ENCODE measurements at regions not wholly inside any gene's neighbourhood (a gene's known extent, or its start where the extent isn't known, plus 50 kb on each side); places are given as distances from the start of the nearest gene placed in this dataset.

DNA sequence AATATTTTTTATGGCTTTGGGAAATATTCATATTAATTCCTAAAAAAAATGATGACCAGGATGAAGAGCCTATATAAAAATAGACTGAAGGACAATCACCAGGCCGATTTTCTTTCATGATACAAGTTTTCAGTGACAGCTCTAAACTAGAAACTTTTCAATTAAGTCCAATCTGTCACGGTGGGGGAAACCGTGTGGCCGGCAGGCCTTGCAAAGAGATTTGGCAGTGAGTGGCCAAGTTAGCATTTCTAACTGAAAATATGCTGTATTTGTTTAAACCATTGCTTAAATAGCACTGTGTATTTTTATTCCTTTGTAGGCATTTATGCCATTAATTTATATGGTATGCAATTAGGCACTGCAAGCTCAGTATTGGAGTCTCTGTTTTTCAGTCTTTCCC is 294.5 kb upstream of the NRIP1 start:
- H3K27ac Mint-ChIP-seq = no peak overlapping the region
- CTCF ChIA-PET = no interaction called here
- DNase-seq = no peak
- intact Hi-C loops (cut with micrococcal nuclease) = loop anchor here (10.0 kb wide), 1 partner anchor 84 kb away; no protein-coding TSS in a partner anchor
- no peaks in the 10 kb centered on the region for H3K27me3 Mint-ChIP-seq
- no peaks in the 10 kb centered on the region for H3K36me3 Mint-ChIP-seq
- H3K9me3 Mint-ChIP-seq = no peaks in the 10 kb centered on the region
- no peak overlapping the region for H3K4me3 Mint-ChIP-seq
- peaks cover 3% of the 10 kb centered on the region for H3K4me1 Mint-ChIP-seq (ENCODE audit: low read depth)
- POLR2A ChIA-PET = no interaction called here

DNA sequence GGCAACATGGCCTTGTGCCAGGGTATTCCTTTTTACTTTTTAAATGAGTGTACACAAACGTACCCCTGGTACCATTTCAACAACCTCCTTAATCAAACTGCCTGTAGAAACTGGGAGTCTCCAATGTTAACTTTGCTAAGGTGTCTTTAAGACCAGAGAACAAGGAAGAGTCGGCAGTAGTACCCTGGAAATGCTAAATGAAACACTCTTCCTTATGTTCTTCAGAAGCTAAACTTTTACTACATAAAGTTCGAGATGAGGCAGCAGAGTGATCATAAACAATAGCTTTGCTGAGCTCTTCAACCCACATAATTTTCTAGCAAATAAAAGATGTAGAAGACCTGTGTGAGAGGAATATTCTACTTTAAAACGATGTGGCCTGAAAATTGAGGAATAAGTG is 297.7 kb upstream of the NRIP1 start:
- ChIA-PET CTCF (no interaction called here), POLR2A (no interaction called here)
- no peak for DNase-seq
- H3K36me3 Mint-ChIP-seq = peaks cover 4% of the 10 kb centered on the region
- no peaks in the 10 kb centered on the region for H3K27me3 Mint-ChIP-seq
- H3K4me1 Mint-ChIP-seq (ENCODE audit: low read depth) = no peaks in the 10 kb centered on the region
- no peak overlapping the region for H3K27ac Mint-ChIP-seq
- intact Hi-C loops (cut with micrococcal nuclease) = no loop called here
- H3K9me3 Mint-ChIP-seq = peaks cover 10% of the 10 kb centered on the region
- no peak overlapping the region for H3K4me3 Mint-ChIP-seq

DNA sequence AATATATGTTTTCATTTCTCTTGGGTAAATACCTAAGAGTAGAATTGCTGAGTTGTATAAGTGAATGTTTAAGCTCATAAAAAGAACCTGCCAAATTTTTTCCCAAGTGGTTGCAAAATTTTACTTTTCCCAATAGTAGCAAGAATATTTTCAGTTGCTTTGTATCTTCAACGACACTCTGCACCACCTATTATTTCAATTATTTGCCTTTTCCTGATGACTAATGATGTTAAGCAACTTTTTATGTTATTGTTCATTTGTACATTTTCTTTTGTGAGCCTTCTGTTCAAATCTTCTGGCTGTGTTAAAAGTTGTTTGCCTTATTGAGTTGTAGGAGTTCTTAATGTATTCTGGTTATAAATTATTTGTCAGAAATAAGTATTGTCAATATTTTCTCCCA is 299.1 kb upstream of the NRIP1 start:
- intact Hi-C loops (cut with micrococcal nuclease) = no loop called here
- no peaks in the 10 kb centered on the region for H3K4me1 Mint-ChIP-seq (ENCODE audit: low read depth)
- peaks cover 10% of the 10 kb centered on the region for H3K9me3 Mint-ChIP-seq
- ChIA-PET CTCF (no interaction called here), POLR2A (no interaction called here)
- DNase-seq = no peak
- H3K27me3 Mint-ChIP-seq = no peaks in the 10 kb centered on the region
- peaks cover 4% of the 10 kb centered on the region for H3K36me3 Mint-ChIP-seq
- no peak overlapping the region for H3K4me3 Mint-ChIP-seq
- H3K27ac Mint-ChIP-seq = no peak overlapping the region

DNA sequence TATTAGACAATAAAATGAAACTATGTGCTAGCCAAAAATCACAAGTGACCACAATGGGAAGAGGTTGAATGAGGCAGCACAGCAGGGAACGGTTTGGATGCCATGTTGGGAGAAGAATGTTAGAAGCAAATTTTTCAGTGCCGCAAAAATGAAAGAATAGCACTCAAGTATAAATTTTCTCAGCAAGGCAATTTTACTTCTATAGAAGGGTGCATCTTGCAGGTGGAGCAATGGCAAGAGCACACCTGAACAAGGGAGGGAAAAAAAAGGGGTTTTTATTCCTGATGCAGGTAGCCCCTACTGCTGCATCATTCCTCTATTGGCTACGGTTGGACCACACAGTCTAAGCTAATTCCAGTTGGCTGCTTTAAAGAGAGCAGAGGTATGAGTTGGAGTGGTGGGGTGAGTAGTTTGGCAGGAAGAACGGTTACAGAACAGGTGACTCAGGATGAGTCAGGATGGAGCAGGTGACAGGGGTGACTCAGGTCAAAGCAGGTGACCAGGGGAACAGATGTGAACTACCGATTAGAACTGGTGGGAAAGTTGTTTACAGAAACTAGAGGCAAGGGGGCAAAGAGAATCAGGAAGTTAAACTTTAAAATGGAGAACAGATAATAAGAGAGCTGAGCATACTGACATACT is 301.1 kb upstream of the NRIP1 start:
- H3K4me1 Mint-ChIP-seq (ENCODE audit: low read depth) = no peaks in the 10 kb centered on the region
- H3K27ac Mint-ChIP-seq = no peak overlapping the region
- no peak overlapping the region for H3K4me3 Mint-ChIP-seq
- intact Hi-C loops (cut with micrococcal nuclease) = no loop called here
- CTCF ChIA-PET = no interaction called here
- H3K9me3 Mint-ChIP-seq = peaks cover 10% of the 10 kb centered on the region
- H3K27me3 Mint-ChIP-seq = peaks cover 3% of the 10 kb centered on the region
- POLR2A ChIA-PET = no interaction called here
- peaks cover 4% of the 10 kb centered on the region for H3K36me3 Mint-ChIP-seq
- DNase-seq = no peak

DNA sequence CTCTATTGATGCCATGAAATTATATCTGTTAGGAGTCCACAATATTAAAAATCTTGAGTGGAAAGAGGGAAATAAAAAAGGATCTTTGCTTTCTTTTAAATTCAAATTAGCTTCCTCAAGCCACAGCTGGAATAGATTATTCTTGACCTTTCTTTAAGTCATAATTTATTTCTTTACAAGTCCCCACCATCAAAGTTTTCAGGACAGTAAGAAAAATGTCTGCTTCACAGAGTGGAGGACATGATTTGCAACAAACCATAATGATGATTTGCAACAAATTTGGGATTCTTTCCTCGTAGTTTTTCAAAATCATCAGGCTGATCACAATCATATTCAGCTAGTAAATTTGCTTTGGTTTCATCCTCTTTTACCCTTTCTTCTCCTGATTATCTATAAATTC is 301.8 kb upstream of the NRIP1 start:
- no peak overlapping the region for H3K4me3 Mint-ChIP-seq
- POLR2A ChIA-PET = no interaction called here
- H3K27ac Mint-ChIP-seq = no peak overlapping the region
- H3K36me3 Mint-ChIP-seq = peaks cover 4% of the 10 kb centered on the region
- no peaks in the 10 kb centered on the region for H3K4me1 Mint-ChIP-seq (ENCODE audit: low read depth)
- H3K9me3 Mint-ChIP-seq = peaks cover 10% of the 10 kb centered on the region
- intact Hi-C loops (cut with micrococcal nuclease) = no loop called here
- no peak for DNase-seq
- peaks cover 3% of the 10 kb centered on the region for H3K27me3 Mint-ChIP-seq
- CTCF ChIA-PET = no interaction called here

DNA sequence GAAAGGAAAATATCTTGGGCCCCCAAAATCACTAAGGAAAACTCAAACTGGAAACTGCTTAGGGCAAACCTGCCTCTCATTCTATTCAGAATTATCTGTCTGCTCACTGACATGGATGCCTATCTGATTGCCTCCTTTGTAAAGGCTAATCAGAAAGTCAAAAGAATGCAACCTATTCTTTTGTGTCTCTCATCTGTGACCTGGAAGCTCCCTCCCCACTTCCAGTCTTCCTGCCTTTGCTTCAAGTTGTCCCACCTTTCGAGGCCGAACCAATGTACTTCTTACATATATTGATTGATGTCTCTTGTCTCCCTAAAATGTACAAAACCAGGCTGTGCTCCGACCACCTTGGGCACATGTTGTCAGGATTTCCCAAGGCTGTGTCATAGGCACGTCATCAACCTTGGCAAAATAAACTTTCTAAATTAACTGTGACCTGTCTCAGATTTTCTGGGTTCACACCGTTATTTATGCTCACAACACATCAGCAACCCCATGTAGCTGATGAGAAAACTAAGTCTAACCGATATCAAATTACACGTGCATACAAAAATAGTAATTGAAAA is 302.3 kb upstream of the NRIP1 start:
- Mint-ChIP-seq H3K4me1 (ENCODE audit: low read depth) (no peaks in the 10 kb centered on the region), H3K27ac (no peak overlapping the region), H3K27me3 (peaks cover 3% of the 10 kb centered on the region), H3K9me3 (peaks cover 10% of the 10 kb centered on the region), H3K4me3 (no peak overlapping the region), H3K36me3 (peaks cover 4% of the 10 kb centered on the region)
- POLR2A ChIA-PET = no interaction called here
- intact Hi-C loops (cut with micrococcal nuclease) = no loop called here
- CTCF ChIA-PET = no interaction called here
- no peak for DNase-seq

DNA sequence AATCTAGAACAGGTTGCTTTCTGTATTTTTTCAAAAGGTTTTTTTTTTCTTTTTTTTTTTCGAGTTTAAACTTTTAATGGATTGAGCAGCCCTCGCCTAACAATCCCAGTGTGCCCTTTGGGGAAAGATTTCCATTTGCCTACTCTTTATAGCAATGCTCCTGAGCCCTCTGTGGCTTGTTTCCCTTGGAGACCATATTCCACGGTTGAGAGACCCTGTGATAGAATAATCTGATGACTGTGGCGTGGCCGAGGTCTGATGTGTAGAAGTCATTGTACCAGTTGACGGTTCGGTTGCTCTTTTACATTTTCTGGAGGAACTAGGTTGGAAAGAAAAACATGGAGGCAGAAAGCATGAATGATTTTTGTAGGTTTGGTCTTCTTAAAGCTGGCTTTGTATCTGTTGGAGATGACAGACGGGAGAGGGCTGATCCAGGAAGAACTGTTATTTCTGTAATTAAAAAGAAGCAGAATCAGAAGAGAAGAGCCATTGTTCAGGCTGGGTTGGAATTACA is 305.7 kb upstream of the NRIP1 start:
- Mint-ChIP-seq H3K27me3 (peaks cover 3% of the 10 kb centered on the region), H3K36me3 (peaks cover 4% of the 10 kb centered on the region), H3K27ac (no peak overlapping the region), H3K4me3 (no peak overlapping the region), H3K9me3 (peaks cover 9% of the 10 kb centered on the region), H3K4me1 (ENCODE audit: low read depth) (no peaks in the 10 kb centered on the region)
- no peak for DNase-seq
- ChIA-PET CTCF (no interaction called here), POLR2A (no interaction called here)
- intact Hi-C loops (cut with micrococcal nuclease) = no loop called here

DNA sequence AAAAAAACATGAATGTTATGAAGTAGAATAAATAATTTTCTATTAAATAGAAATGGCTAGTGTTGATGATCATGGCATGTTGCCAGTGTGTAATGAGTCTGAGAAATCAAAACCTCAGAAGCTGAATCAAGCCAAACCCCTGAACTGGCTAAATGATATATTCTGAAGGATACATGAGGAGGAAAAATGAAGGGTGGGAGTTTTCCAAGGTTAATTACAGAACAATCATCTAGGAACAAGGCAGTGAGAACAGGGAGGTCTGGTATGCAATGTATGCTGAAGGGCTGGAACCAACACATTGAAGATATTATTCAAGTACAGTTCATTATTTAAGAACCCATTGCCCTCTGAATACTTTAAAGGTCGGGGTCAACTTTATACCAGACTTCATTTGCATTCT is 309.1 kb upstream of the NRIP1 start:
- H3K27ac Mint-ChIP-seq = no peak overlapping the region
- no peak overlapping the region for H3K4me3 Mint-ChIP-seq
- H3K27me3 Mint-ChIP-seq = peaks cover 3% of the 10 kb centered on the region
- intact Hi-C loops (cut with micrococcal nuclease) = no loop called here
- POLR2A ChIA-PET = no interaction called here
- H3K4me1 Mint-ChIP-seq (ENCODE audit: low read depth) = no peaks in the 10 kb centered on the region
- H3K9me3 Mint-ChIP-seq = no peaks in the 10 kb centered on the region
- DNase-seq = no peak
- CTCF ChIA-PET = no interaction called here
- H3K36me3 Mint-ChIP-seq = no peaks in the 10 kb centered on the region

DNA sequence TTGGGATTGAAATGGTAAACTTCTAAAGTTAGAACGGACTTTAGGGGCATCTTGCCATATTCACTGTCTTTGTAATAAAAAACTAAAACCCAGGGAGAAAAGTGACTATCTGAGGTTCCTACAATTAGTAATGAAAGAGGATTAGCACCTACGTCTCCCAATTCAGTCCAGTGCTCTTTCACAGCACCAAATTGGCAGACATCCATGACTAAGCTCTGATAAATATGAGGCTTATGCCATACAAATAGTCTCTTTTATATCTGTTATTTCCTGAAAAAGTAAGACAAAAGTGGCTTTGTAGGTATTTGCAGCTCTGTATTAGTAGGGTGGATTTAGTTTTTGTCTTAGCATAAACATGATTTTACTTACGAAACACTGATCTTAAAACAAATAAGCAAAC is 315.0 kb upstream of the NRIP1 start:
- no peak overlapping the region for H3K27ac Mint-ChIP-seq
- no peak for DNase-seq
- no peaks in the 10 kb centered on the region for H3K27me3 Mint-ChIP-seq
- no peaks in the 10 kb centered on the region for H3K4me1 Mint-ChIP-seq (ENCODE audit: low read depth)
- H3K4me3 Mint-ChIP-seq = no peak overlapping the region
- ChIA-PET CTCF (no interaction called here), POLR2A (no interaction called here)
- H3K9me3 Mint-ChIP-seq = no peaks in the 10 kb centered on the region
- H3K36me3 Mint-ChIP-seq = no peaks in the 10 kb centered on the region
- intact Hi-C loops (cut with micrococcal nuclease) = no loop called here

DNA sequence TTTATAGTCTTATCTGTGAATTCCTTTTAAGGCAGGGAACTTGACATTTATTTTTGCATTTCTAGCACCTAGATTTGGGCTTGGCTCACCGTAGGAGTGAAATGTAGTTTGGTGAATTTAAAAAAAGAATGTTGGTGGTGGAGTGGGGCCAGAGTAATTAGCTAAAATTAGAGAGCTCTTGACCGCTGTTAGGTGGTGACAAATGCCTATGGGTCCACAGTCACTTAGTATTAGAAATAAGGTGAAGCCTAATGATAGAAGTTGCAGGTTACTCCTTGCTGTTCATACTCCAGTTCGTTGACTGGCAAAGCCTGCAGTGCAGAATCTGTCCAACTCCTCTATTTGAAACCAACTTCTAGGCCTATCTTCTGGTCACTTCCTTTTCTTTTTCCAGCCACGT is 318.8 kb upstream of the NRIP1 start:
- Mint-ChIP-seq H3K36me3 (no peaks in the 10 kb centered on the region), H3K27me3 (no peaks in the 10 kb centered on the region), H3K4me1 (ENCODE audit: low read depth) (no peaks in the 10 kb centered on the region), H3K9me3 (no peaks in the 10 kb centered on the region), H3K4me3 (no peak overlapping the region), H3K27ac (no peak overlapping the region)
- ChIA-PET CTCF (no interaction called here), POLR2A (no interaction called here)
- DNase-seq = no peak
- intact Hi-C loops (cut with micrococcal nuclease) = no loop called here

DNA sequence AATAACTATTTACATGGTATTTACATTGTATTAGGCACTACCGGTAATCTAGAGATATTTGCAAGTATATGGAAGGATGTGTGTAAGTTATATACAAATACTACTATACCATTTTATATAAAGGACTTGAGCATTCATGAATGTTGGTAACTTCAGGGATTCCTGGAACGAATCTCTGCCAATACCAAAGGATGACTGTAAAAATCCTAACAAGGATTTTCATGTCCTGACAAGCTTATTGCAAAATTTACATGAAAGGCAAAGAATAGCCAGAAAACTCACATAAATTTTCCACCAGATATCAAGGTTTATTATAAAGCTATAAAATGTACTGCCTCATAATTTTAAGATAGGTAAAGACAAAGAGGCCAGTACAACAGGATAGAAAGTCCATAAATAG is 325.2 kb upstream of the NRIP1 start:
- H3K27me3 Mint-ChIP-seq = no peaks in the 10 kb centered on the region
- H3K4me1 Mint-ChIP-seq (ENCODE audit: low read depth) = no peaks in the 10 kb centered on the region
- H3K27ac Mint-ChIP-seq = no peak overlapping the region
- H3K36me3 Mint-ChIP-seq = no peaks in the 10 kb centered on the region
- intact Hi-C loops (cut with micrococcal nuclease) = no loop called here
- ChIA-PET POLR2A (no interaction called here), CTCF (no interaction called here)
- DNase-seq = no peak
- H3K9me3 Mint-ChIP-seq = no peaks in the 10 kb centered on the region
- H3K4me3 Mint-ChIP-seq = no peak overlapping the region

DNA sequence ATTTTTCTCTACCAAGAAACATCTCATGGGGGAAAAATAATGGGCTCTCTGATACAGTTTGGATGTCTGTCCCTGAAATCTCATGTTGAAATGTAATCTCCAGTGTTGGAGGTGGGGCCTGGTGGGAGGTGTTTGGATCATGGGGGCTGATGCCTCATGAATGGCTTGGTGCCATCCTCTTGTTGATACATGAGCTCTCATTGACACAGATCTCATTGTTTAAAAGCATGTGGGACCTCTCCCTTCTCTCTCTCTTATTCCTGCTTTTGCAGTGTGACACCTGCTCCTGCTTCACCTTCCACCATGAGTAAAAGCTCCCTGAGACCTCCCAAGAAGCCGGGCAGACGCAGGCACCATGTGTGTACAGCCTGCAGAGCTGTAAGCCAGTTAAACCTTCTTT is 332.5 kb upstream of the NRIP1 start:
- CTCF ChIA-PET = no interaction called here
- POLR2A ChIA-PET = no interaction called here
- Mint-ChIP-seq H3K9me3 (no peaks in the 10 kb centered on the region), H3K36me3 (no peaks in the 10 kb centered on the region), H3K4me3 (no peak overlapping the region), H3K27ac (no peak overlapping the region), H3K4me1 (ENCODE audit: low read depth) (no peaks in the 10 kb centered on the region), H3K27me3 (peaks cover 3% of the 10 kb centered on the region)
- DNase-seq = no peak
- intact Hi-C loops (cut with micrococcal nuclease) = no loop called here

DNA sequence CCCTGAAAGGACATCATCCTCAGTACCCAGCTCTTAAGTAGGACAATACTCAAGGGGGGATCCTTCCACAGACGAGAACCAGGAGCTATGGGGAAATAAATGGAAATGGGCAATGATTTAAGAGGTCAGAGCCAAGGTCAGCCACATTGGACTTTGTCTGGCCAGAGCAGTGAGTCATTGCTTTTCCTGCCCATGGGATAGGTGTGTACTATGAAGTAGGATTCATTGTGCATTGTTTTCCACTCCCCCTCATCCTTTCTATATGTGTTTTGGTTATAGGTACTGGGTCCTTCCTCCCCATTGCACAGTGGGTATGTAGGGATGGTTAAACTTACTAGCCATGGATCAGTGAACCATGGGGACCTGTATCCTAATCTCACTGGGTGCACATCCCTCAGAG is 328.9 kb upstream of the USP25 start:
- ChIA-PET CTCF (no interaction called here), POLR2A (no interaction called here)
- Mint-ChIP-seq H3K27ac (no peak overlapping the region), H3K36me3 (no peaks in the 10 kb centered on the region), H3K4me1 (ENCODE audit: low read depth) (no peaks in the 10 kb centered on the region), H3K27me3 (no peaks in the 10 kb centered on the region), H3K4me3 (no peak overlapping the region), H3K9me3 (no peaks in the 10 kb centered on the region)
- no peak for DNase-seq
- intact Hi-C loops (cut with micrococcal nuclease) = no loop called here

Data from activated CD4-positive, alpha-beta memory T cell treated with anti-CD3 and anti-CD28 coated beads for 36 hours (primary cell).